HFF-Myc (cell line): ENCODE measurements at regions not wholly inside any gene's neighbourhood (a gene's known extent, or its start where the extent isn't known, plus 50 kb on each side); places are given as distances from the start of the nearest gene placed in this dataset.

ENCODE experiments used
- DNase-seq: peaks from one replicate; pipeline ENCODE4 v3.0.0-alpha.2; 2011; ENCODE audit warnings: low read depth; ENCODE audit errors: extremely low read depth
- H3K4me3 ChIP-seq: replicated peaks from 2 replicates; pipeline ENCODE4 v1.5.1; 2011; ENCODE audit warnings: low read depth, mild to moderate bottlenecking, control low read depth, low read length
- TF ChIP-seq, protein P1 (sequence below): IDR thresholded peaks from 2 replicates; pipeline ENCODE4 v1.5.1; 2012; ENCODE audit warnings: mild to moderate bottlenecking, low read depth, low read length, control low read depth; ENCODE audit errors: missing control alignments

DNA sequence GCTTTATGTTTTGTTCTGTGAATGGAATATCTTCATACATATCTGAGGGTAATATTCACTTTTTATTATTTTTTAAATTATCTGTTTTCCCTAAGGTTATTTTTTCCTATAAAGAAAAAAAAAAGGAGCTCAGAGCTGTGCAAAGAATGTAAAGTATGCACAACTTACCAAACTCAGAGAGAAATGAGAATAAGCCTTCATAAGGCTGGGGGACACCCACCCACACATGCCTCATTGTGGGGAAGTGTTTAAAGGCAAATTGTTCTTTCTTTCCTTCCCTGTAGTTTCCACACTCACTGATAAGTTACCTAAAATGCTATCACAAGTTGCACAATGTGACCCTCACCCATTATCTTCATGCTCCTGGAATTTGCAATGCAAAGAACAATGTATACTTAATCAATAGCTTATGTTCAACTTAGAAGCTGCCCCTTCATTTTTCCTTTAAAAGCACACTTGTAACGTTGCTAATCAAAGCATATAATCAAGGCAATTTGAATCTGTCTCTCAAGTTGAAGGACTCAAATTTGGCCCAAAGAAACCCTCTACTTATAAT lies 108.1 kb downstream of the GNAT3 start:
- no peak overlapping the region for H3K4me3 ChIP-seq
- TF ChIP-seq, protein P1, sequence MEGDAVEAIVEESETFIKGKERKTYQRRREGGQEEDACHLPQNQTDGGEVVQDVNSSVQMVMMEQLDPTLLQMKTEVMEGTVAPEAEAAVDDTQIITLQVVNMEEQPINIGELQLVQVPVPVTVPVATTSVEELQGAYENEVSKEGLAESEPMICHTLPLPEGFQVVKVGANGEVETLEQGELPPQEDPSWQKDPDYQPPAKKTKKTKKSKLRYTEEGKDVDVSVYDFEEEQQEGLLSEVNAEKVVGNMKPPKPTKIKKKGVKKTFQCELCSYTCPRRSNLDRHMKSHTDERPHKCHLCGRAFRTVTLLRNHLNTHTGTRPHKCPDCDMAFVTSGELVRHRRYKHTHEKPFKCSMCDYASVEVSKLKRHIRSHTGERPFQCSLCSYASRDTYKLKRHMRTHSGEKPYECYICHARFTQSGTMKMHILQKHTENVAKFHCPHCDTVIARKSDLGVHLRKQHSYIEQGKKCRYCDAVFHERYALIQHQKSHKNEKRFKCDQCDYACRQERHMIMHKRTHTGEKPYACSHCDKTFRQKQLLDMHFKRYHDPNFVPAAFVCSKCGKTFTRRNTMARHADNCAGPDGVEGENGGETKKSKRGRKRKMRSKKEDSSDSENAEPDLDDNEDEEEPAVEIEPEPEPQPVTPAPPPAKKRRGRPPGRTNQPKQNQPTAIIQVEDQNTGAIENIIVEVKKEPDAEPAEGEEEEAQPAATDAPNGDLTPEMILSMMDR: no peak
- no peak for DNase-seq

DNA sequence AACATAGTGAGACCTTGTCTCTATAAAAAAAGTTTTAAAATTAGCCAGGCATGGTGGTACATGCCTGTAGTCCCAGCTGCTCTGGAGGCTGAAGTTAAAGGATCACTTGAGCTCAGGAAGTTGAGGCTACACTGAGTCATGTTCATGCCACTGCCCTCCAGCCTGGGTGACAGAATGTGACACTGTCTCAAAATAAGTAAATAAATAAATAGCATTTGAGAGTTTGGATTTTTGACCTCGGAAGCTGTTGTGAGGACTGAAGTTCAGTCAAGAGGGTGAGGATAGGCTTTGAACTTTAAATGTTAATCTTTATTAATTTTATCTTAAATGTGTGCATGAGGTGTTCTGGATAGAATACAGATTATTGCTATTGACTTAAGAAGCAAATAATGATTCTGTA lies 110.2 kb downstream of the GNAT3 start:
- DNase-seq: no peak

DNA sequence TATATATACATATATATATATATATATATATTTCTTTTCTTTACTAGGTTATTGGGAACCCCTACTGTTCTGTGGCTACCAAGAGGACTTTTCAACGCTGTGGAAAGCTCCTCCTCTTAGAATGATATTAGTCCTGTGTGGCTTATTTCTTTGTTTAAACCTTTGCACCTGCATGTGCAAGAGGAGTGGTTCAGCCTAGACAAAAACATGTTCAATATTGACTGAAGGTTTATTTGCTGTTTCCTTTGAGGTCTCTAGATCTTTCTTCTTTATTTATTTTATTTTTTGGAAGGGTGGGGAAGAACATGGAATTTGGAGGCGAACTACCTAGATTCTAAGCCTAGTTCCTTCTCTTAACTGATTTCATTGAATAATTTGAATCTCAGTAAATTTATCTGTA lies 118.1 kb downstream of the GNAT3 start:
- no peak overlapping the region for H3K4me3 ChIP-seq
- TF ChIP-seq, protein P1: no peak
- DNase-seq: no peak

More for the DNA sequence above, 110.2 kb downstream of the GNAT3 start:
- H3K4me3 ChIP-seq: no peak overlapping the region
- TF ChIP-seq, protein P1: no peak

DNA sequence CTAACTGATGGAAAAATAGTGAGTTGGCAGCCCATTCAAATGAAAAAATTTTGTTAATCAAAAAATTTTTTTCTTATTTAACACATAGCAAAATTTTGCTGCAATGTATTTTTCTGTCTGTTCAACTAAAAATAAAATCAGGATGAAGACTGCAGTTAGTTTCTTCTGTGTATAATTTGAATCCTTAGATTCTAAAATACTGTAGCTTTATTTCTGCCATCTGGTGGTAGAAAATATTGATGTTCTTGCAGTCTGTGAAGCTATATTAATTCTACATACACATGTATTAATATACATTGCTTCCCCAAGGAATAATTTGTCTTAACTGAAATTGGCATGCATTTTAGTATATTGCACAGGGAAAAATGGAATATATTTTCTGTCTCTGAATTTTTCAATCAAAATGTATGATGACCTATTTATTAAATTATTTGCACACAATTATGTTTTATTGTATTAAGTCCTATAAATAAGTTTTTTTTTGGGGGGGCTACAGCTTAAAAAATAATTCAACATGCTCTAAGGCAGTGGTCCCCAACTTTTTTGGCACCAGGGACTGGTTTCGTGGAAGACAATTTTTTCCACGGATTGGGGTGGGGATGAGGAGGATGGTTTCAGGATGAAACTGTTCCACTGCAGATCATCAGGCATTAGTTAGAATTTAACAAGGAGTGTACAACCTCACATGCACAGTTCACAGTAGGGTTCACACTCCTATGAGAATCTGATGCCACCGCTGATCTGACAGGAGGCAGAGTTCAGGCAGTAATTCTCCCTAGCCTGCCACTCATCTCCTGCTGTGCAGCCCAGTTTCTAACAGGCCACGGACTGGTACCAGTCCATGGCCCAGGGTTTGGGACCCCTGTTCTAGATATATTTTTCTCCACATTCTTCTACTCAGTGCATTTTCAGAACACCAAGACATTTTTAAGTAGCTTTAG lies 119.4 kb downstream of the GNAT3 start:
- no peak for DNase-seq

DNA sequence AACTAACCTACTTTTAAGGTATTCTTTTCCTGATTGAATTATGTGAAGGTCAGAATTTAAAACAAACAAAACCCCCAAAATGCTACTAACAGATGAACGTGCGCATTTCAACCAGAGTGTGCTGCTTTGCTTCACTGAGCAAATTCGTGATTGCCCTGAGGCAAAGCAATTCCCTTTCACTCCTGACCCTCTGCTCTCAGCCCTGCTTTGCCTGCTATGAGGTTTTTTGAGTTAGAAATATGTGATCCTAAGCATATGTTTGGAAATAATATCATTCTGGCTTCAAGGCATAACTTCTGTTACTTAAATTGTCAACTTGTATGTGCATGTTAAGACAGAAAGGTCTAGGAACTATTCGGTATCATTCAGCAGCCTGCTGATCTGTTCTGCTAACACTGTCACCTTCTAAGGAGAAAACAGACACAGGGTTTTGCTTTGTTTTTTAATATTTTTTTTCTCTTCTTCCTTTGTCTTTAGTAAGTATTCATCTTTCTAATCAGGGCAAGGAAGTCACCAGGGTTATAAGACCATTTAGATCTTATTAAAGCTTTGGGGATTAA lies 124.2 kb downstream of the GNAT3 start:
- DNase-seq: no peak
- H3K4me3 ChIP-seq: no peak overlapping the region
- TF ChIP-seq, protein P1: no peak

More for the DNA sequence above, 119.4 kb downstream of the GNAT3 start:
- TF ChIP-seq, protein P1: peak; percentile 4
- no peak overlapping the region for H3K4me3 ChIP-seq

DNA sequence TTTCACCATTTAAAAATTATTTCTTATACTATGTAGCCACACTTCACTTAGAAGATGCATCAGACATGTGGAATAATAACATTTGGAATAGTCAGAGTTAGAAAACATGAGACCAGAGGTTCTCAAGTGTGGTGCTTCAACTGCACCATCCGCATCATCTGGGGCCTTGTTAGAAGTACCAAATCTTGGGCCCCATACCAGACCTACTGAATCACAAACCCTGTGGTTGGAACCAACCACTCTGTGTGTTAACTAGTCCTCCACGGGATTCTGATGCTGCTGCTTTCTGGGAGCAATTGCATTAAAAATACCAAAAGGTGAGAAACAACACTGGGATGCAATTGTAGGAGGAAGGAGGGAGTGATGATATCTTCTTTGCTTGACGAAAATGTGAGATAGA lies 125.2 kb downstream of the GNAT3 start:
- TF ChIP-seq, protein P1: no peak
- no peak overlapping the region for H3K4me3 ChIP-seq
- DNase-seq: no peak
